DMS53 treated with DMSO at 0.1 percent for 48 hours (cell line): ENCODE measurements at regions not wholly inside any gene's neighbourhood (a gene's known extent, or its start where the extent isn't known, plus 50 kb on each side); places are given as distances from the start of the nearest gene placed in this dataset.

Source experiments
- DNase-seq: peaks from one replicate; lab custom pipeline; 2025; ENCODE audit not compliant: unreplicated experiment; lab: John Stamatoyannopoulos, UW

- no peak for DNase-seq
These were observed 572.9 kb upstream of the CDH6 start for GRCh38 chr5:30620481-30621085.

GRCh38 chr5:30608501-30608900 is 585.0 kb upstream of the CDH6 start:
- DNase-seq, result no peak

- peak; percentile 92 for DNase-seq
These were observed 586.1 kb upstream of the CDH6 start for GRCh38 chr5:30607301-30607894.

- DNase-seq, result peak; percentile 88
These were observed 587.7 kb upstream of the CDH6 start for GRCh38 chr5:30605693-30606268.

- no peak for DNase-seq
These were observed 588.7 kb upstream of the CDH6 start for GRCh38 chr5:30604648-30605262.

GRCh38 chr5:30600892-30601291 is 592.6 kb upstream of the CDH6 start:
- no peak for DNase-seq

GRCh38 chr5:30596495-30597064 is 596.9 kb upstream of the CDH6 start:
- DNase-seq, result no peak

GRCh38 chr5:30594331-30594730 is 599.2 kb upstream of the CDH6 start:
- DNase-seq, result no peak

- no peak for DNase-seq
These were observed 600.7 kb upstream of the CDH6 start for GRCh38 chr5:30592833-30593232.

GRCh38 chr5:30581198-30581935 is 612.1 kb upstream of the CDH6 start:
- peak; percentile 29 for DNase-seq

- no peak for DNase-seq
These were observed 618.7 kb upstream of the CDH6 start for GRCh38 chr5:30574761-30575160.

GRCh38 chr5:30572279-30572678 is 621.2 kb upstream of the CDH6 start:
- DNase-seq, result no peak

GRCh38 chr5:30561771-30562170 is 631.7 kb upstream of the CDH6 start:
- no peak for DNase-seq

- no peak for DNase-seq
These were observed 641.9 kb upstream of the CDH6 start for GRCh38 chr5:30551618-30552017.

GRCh38 chr5:30548580-30549305 is 644.7 kb upstream of the CDH6 start:
- no peak for DNase-seq

GRCh38 chr5:30540150-30540549 is 653.3 kb upstream of the CDH6 start:
- no peak for DNase-seq

- DNase-seq, result no peak
These were observed 654.4 kb upstream of the CDH6 start for GRCh38 chr5:30539004-30539634.

- no peak for DNase-seq
These were observed 668.1 kb upstream of the CDH6 start for GRCh38 chr5:30525353-30525752.

GRCh38 chr5:30524428-30524827 is 669.1 kb upstream of the CDH6 start:
- no peak for DNase-seq

GRCh38 chr5:30523061-30523460 is 670.4 kb upstream of the CDH6 start:
- DNase-seq, result no peak
